ENCODE measurements at regions not wholly inside any gene's neighbourhood (a gene's known extent, or its start where the extent isn't known, plus 50 kb on each side); places are given as distances from the start of the nearest gene placed in this dataset.

DNA sequence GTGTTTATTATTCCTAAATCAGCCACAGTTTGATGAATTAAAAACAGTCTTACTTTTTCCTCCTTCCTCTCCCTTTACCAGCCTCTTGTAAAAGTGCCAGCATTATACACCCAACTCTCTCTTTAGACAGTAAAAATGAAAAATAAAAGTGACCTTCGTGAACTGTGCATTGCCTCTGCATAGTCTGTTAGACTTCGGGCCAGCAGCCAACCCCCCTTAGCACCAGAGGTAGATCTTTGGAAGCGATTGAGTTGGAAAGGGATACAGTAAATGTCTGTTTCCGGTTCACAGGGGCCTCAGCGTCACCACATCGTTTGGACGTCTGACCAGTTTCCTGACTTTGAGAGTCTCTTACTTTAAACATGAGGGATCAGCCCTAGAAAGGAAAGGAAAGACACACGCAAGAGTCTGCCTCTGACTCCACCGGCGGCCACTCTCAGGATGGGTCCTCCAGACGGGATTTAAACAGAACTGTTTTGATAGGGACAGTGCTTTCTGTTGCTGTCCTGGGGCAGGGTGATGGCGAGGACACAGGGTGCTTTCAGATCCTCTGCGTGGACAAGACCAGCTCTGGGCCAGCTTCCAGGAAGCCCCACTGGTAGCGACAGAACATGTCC is 206.6 kb upstream of the PREP start:
- no peak for DNase-seq (ENCODE audit: low read depth)

DNA sequence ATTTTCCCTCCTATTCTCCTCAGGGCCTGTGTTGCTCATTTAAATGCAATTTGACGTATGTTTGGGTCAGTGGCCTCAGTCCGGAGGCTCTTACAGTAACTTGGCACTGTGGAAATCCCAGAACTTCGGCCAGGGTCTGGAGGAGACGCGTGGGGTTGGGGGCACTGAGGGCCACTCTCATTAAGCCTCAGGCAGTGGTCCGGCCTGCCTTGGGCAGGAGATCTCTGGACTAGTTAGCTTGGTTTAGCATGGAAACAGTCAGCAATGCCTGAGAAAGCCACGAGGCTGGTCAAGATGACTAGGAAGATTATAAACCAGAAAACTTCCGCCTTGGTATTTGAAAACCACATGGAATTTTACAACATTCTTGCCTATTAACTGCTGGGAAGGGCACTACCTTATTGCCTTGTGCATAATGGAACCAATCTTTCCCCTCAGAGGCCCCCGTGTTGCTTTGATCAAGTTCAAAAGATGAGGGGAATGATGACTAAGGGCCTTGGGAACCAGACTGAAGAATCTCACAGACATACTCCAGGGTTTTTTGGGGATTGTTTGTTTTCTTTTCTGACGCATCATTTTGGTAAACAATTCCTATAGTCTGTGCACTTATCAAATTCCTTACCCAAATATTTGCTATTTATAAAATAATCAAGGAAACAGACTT is 206.0 kb upstream of the PREP start:
- DNase-seq (ENCODE audit: low read depth): no peak

DNA sequence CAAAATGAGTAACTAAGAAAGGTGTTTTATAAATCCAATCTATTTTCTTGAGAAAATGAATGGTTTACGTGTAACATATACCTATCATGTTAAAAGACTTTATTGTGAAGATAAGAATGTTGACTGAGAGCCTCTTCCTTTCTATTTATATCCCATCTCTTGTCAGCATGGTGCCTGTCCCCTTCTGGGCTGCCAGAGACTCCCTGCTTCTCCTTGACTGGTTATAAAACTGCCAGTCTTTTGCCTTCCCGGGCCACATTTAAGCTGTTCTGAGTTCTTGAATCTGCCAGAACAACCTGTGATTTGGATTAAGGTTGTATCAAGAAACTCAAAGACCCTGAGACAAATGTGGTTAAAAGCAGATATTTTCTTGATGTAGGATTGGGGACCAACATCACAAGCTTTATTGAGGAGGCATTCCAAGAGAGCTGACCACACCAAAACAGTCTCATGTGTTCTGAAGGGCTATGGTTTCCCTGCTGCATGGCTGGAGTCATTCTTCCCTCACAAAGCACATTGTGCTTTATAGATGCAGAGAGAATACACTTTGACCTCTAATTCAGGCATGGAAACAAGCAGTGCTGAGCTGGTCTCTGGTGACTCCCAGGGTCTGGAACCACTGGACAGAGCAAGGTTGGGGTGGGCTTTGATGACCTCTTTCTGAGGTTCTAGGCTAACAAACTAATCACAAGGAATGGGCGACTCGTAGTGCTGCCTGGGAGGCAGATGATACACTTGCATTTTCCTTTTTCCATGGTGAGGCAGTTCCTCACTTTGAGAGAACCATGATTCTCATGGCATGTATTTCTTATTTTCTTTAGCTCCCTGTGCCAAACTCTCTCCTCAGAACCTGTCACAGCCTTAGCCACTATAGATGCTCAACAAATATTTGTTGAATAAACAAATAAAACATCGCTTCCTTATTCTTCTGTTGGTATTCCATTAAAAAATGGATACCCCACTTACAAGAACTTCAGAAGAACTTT is 205.0 kb upstream of the PREP start:
- DNase-seq (ENCODE audit: low read depth): no peak

- DNase-seq (ENCODE audit: low read depth): no peak
Measured at GRCh38 chr6:105606831-105607463, 204.1 kb upstream of the PREP start.

DNA sequence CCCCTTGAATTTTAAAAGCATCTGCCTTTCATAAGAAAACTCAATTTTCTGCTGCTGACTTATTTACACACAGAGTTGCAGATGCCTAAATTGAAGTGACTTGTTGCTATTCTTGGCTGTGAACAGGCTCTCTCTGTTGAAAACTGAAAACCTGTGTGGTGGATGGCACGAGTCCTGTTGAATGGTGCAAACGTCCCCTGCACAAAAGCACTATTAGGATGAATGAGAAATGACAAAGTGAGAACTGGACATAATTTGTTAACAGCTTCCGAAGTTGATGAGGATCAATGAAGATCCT is 201.7 kb upstream of the PREP start:
- DNase-seq (ENCODE audit: low read depth): no peak

DNA sequence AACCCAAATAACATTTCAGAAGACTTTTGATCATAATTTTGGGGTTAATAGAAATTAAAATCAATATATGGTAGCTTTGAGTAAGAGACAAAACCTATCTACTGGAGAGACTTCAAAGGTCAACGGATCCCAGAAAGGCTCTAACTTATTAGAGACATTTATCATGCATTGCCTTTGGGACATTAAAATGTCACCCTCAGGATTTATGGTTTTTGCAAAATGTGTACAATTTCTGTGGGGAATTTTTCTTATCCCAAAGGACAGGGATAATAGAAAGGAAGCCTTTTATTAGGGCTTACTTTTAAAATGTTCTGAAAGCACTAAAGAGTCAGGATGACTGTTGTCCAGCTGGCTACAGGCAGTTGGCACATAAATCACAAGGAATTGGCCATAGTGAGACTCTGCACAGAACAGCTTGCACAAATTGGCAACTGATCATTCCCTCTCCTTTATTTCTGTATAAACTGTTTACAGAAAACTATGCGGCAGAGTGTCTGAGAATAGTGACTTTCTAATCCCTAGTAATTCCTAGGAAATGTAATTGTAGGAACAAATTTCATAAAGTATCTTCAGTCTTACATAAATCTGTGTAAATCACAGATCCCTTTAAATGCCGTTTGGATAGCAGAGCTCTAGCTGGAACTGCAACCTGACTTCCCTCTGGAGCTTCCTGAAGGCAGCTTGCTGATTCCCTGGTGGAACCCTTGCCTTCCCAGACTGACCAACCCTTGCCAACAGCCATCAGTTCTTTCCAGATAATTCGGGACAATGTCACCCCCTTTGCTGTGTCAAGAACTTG is 201.1 kb upstream of the PREP start:
- no peak for DNase-seq (ENCODE audit: low read depth)

GRCh38 chr6:105601541-105602236 is 198.8 kb upstream of the PREP start:
- no peak for DNase-seq (ENCODE audit: low read depth)

GRCh38 chr6:105600336-105601260 is 197.7 kb upstream of the PREP start:
- no peak for DNase-seq (ENCODE audit: low read depth)

DNA sequence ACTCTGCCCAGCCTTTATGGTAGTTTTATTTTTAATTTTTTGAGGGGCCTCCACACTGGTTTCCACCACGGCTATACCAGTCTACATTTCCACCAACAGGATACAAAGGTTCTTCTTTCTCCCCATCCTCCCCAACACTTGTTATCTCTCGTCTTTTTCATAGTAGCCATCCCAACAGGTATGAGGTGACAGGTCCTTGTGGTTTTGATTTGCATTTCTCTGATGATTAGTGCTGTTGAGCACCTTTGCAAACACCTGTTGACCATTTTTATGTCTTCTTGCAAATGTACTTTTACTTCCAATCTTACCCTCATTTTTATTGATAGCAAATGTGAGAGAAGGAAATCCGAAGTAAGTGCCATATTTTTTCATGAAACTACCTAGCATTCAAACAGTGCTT is 195.4 kb upstream of the PREP start:
- DNase-seq (ENCODE audit: low read depth): no peak

- DNase-seq (ENCODE audit: low read depth): no peak
Measured at GRCh38 chr6:105596284-105596755, 193.4 kb upstream of the PREP start.

DNA sequence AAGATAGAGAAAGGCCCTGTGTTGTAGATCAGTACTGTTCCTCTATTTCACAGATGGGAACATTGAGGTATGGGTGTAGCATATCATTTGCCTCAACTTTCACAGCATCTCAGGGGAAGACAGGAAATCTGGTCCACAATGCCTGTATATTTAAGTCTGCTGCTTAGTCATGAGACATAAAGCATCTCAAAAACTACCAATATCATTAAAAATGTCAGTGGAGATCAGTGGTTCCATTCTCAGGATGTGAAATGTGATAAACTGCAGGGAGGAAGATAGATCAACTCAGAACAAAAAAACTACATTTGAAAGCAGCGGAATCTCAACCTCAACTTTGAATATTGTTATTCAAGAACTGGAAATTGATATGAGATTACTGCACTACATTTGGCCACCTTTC is 192.9 kb upstream of the PREP start:
- no peak for DNase-seq (ENCODE audit: low read depth)

- DNase-seq (ENCODE audit: low read depth): no peak
Measured at GRCh38 chr6:105594821-105595220, 191.9 kb upstream of the PREP start.

GRCh38 chr6:105593805-105594671 is 191.2 kb upstream of the PREP start:
- no peak for DNase-seq (ENCODE audit: low read depth)

GRCh38 chr6:105593056-105593690 is 190.3 kb upstream of the PREP start:
- no peak for DNase-seq (ENCODE audit: low read depth)

DNA sequence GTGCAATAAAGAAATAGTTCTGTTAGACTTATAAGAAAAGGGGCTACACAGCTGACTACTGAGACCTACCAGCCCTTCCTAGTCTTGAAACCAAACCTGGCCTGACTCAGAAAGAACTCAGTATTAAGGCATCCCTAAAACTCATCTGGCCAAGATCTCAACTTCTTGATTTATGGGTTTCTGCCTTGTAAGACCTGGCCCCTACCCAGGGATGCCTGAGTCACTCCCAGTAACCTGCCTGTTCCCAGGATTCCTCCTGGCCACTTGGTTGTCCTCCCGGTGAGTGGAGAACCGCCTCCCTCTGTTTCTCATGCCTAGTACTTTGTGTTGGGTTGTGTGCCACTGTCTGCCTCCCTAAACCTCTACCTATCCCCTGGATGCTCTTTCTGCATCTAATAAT is 189.4 kb upstream of the PREP start:
- DNase-seq (ENCODE audit: low read depth): no peak

DNA sequence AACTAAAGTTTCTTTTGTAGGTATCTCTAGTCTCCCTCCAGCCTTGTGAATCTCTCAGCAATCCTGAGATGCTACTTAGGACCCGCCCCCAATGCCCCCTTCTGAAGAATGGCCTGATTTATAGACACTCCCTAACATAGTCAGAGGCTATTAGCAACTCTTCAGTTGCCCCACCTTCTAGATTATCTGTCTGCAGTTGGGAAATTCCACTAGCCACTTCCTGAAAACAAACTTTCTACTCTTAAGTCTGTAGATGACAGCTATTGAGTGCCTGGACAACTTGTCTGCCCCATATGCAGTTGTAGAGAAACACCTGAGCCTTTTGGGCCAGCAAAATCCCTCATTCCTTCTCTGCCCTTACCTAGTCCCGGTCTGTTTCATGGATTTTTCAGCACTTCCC is 188.2 kb upstream of the PREP start:
- DNase-seq (ENCODE audit: low read depth): no peak

- DNase-seq (ENCODE audit: low read depth): no peak
Measured at GRCh38 chr6:105588123-105588710, 185.3 kb upstream of the PREP start.
